GM12878 (cell line): ENCODE measurements at regions not wholly inside any gene's neighbourhood (a gene's known extent, or its start where the extent isn't known, plus 50 kb on each side); places are given as distances from the start of the nearest gene placed in this dataset.

Experiments
- BACH1 ChIP-seq: fragments of 450-650 bp; IDR thresholded peaks from 2 replicates; pipeline ENCODE4 v1.6.1; 2017; ENCODE audit warnings: mild to moderate bottlenecking, borderline replicate concordance
- CEBPZ ChIP-seq: fragments of 150-350 bp; IDR thresholded peaks from 2 replicates; pipeline ENCODE4 v1.6.1; 2016; ENCODE audit warnings: low read depth, low read length
- CREM ChIP-seq: IDR thresholded peaks from 2 replicates; pipeline ENCODE4 v1.6.1; 2014; ENCODE audit warnings: antibody characterized with exemption, low read depth
- FOXM1 ChIP-seq: IDR thresholded peaks from 2 replicates; pipeline ENCODE4 v1.6.1; 2012; ENCODE audit warnings: low read depth, mild to moderate bottlenecking, inconsistent platforms, low read length, moderate library complexity
- MEF2B ChIP-seq: fragments of 450-650 bp; IDR thresholded peaks from 2 replicates; pipeline ENCODE4 v1.6.1; 2018; ENCODE audit warnings: mild to moderate bottlenecking, moderate library complexity; ENCODE audit not compliant: partially characterized antibody, poor library complexity, severe bottlenecking
- NR2C1 ChIP-seq: fragments of 450-650 bp; IDR thresholded peaks from 2 replicates; pipeline ENCODE4 v1.6.1; 2017; ENCODE audit warnings: antibody characterized with exemption, mild to moderate bottlenecking, moderate library complexity
- ZBED1 ChIP-seq: IDR thresholded peaks from 2 replicates; pipeline ENCODE4 v1.6.1; 2016; ENCODE audit warnings: borderline replicate concordance
- TF ChIP-seq, protein P1 (sequence below): fragments of 450-650 bp; IDR thresholded peaks from 2 replicates; pipeline ENCODE4 v1.6.1; 2017; ENCODE audit warnings: mild to moderate bottlenecking
- TF ChIP-seq, protein P2 (sequence below), 3 experiments: IDR thresholded peaks in 2 of 3; conservative IDR thresholded peaks in 1 of 3; 2 replicates each; pipeline ENCODE4 v1.5.1; 2011; ENCODE audit warnings: low read depth in 3 of 3, low read length in 3 of 3, mild to moderate bottlenecking in 3 of 3, control low read depth in 2 of 3, moderate library complexity in 2 of 3, inconsistent platforms in 1 of 3, mixed read lengths in 1 of 3; ENCODE audit not compliant: control insufficient read depth in 2 of 3, insufficient read depth in 1 of 3; ENCODE audit errors: extremely low read depth in 1 of 3

- TF ChIP-seq CREM (no peak), ZBED1 (no peak), CEBPZ (no peak), MEF2B (no peak), BACH1 (no peak), NR2C1 (no peak), FOXM1 (no peak)
- TF ChIP-seq, protein P1, sequence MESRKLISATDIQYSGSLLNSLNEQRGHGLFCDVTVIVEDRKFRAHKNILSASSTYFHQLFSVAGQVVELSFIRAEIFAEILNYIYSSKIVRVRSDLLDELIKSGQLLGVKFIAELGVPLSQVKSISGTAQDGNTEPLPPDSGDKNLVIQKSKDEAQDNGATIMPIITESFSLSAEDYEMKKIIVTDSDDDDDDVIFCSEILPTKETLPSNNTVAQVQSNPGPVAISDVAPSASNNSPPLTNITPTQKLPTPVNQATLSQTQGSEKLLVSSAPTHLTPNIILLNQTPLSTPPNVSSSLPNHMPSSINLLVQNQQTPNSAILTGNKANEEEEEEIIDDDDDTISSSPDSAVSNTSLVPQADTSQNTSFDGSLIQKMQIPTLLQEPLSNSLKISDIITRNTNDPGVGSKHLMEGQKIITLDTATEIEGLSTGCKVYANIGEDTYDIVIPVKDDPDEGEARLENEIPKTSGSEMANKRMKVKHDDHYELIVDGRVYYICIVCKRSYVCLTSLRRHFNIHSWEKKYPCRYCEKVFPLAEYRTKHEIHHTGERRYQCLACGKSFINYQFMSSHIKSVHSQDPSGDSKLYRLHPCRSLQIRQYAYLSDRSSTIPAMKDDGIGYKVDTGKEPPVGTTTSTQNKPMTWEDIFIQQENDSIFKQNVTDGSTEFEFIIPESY: no peak
- TF ChIP-seq, protein P2, sequence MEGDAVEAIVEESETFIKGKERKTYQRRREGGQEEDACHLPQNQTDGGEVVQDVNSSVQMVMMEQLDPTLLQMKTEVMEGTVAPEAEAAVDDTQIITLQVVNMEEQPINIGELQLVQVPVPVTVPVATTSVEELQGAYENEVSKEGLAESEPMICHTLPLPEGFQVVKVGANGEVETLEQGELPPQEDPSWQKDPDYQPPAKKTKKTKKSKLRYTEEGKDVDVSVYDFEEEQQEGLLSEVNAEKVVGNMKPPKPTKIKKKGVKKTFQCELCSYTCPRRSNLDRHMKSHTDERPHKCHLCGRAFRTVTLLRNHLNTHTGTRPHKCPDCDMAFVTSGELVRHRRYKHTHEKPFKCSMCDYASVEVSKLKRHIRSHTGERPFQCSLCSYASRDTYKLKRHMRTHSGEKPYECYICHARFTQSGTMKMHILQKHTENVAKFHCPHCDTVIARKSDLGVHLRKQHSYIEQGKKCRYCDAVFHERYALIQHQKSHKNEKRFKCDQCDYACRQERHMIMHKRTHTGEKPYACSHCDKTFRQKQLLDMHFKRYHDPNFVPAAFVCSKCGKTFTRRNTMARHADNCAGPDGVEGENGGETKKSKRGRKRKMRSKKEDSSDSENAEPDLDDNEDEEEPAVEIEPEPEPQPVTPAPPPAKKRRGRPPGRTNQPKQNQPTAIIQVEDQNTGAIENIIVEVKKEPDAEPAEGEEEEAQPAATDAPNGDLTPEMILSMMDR (IDR thresholded peaks at IDR 0.05 in 2 of 3, conservative IDR thresholded peaks at IDR 0.05 in 1 of 3; ENCODE audit: control insufficient read depth in 2 of 3, extremely low read depth in 1 of 3, insufficient read depth in 1 of 3, low read depth in 3 of 3, low read length in 3 of 3): no peak
- TF ChIP-seq, all 136 proteins: peak for 0
Measured at GRCh38 chr14:42673963-42674362, 1067.3 kb downstream of the LRFN5 start (continued).
